ENCODE measurements at regions not wholly inside any gene's neighbourhood (a gene's known extent, or its start where the extent isn't known, plus 50 kb on each side); places are given as distances from the start of the nearest gene placed in this dataset.

DNA sequence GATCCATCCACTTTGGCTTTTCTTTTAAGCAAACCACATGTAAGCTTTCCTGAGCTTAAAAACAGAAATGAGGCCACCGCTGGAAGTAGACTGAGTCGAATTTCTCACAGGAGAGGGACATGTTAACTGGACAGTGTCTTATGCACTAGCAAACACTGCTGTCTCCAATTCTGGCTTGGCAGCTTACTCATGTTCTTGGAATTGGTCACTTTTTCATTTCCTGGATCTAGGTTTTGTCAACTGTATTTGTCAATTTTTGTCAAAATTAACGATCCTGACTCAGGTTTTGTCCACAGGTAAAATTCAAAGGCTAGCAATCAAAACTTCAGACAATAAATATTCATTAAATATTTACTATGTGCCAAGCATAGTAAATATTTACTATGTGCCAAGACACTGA, 601.5 kb downstream of the RNF144B start:
- CTCF ChIA-PET, result no interaction called here
- 78% methylated on average over 2 of the region's 3 CpGs; no CpG with 5 or more reads in 1 of the 2 experiments for WGBS, 2 experiments (ENCODE audit: extremely low coverage in 2 of 2, insufficient read length in 1 of 2)
- Histone ChIP-seq H3K79me1 (ENCODE audit: low read depth in 1 of 2, low read length in 2 of 2) (no peaks in the 10 kb centered on the region), H4K20me1 (ENCODE audit: insufficient read depth, low read length) (no peaks in the 10 kb centered on the region), H3K14ac (replicated peaks; ENCODE audit: low read depth, low read length) (no peak overlapping the region), H4K5ac (ENCODE audit: low read depth, low read length) (no peak overlapping the region), H3K4ac (ENCODE audit: low read depth, low read length) (no peak overlapping the region), H3K36me3 (ENCODE audit: control insufficient read depth, insufficient read depth, low read length) (no peaks in the 10 kb centered on the region), H2BK20ac (ENCODE audit: low read depth, low read length) (no peak overlapping the region), H4K8ac (ENCODE audit: low read depth in 2 of 2, low read length in 2 of 2) (no peak overlapping the region), H2AFZ (replicated peaks; ENCODE audit: low read length, poor library complexity) (no peak overlapping the region), H3K4me3 (ENCODE audit: insufficient read depth, low read depth, low read length) (no peak overlapping the region), H3K27me3 (ENCODE audit: control insufficient read depth, insufficient read depth, low read length) (no peaks in the 10 kb centered on the region), H3K27ac (ENCODE audit: insufficient read depth, low read length) (no peak overlapping the region), H3K4me2 (ENCODE audit: low read depth, low read length) (no peak overlapping the region), H2AK9ac (replicated peaks; ENCODE audit: low read depth, low read length, poor library complexity) (no peak overlapping the region), H3K18ac (ENCODE audit: low read depth, low read length) (no peak overlapping the region), H4K91ac (ENCODE audit: insufficient read depth, low read depth, low read length) (no peak overlapping the region), H3K56ac (ENCODE audit: extremely low read depth, insufficient read depth, low read length) (no peak overlapping the region), H3K9me1 (ENCODE audit: insufficient read depth, low read length) (no peaks in the 10 kb centered on the region), H3K4me1 (ENCODE audit: control insufficient read depth, insufficient read depth, low read length) (no peaks in the 10 kb centered on the region), H2AK5ac (ENCODE audit: low read depth, low read length) (no peak overlapping the region), H2BK120ac (ENCODE audit: low read depth, low read length) (no peak overlapping the region), H3K23ac (ENCODE audit: low read depth, low read length) (no peak overlapping the region), H3K9me3 (ENCODE audit: control insufficient read depth, insufficient read depth, low read length) (no peaks in the 10 kb centered on the region), H2BK15ac (ENCODE audit: low read depth, low read length) (no peak overlapping the region), H3K9ac (ENCODE audit: low read depth, low read length) (no peak overlapping the region), H2BK5ac (ENCODE audit: low read depth, low read length, poor library complexity, severe bottlenecking) (no peak overlapping the region)
- POLR2A ChIA-PET (ENCODE audit: unreplicated experiment), result no interaction called here
- intact Hi-C loops (cut with micrococcal nuclease) (no loop called here), in situ Hi-C loops (cut with MboI; ENCODE audit: low sequenced_read_pairs) (loop anchor here (25.0 kb wide), 1 partner anchor 874 kb away; no protein-coding TSS in a partner anchor), dilution Hi-C loops (cut with HindIII; ENCODE audit: low sequenced_read_pairs, unreplicated experiment) (no loop called here)
- no peak for ATAC-seq (ENCODE audit: low read depth)
- DNase-seq, result no peak
- BruUV-seq (replicated peaks), result no TSS peak
- no peak for TF ChIP-seq RCOR1 (IDR thresholded peaks at IDR 0.05; ENCODE audit: insufficient replicate concordance, low read length)
- no peak for TF ChIP-seq BHLHE40 (IDR thresholded peaks at IDR 0.05; ENCODE audit: low read depth, low read length)
- TF ChIP-seq MAFK (IDR thresholded peaks at IDR 0.05; ENCODE audit: low read depth, low read length), result no peak
- TF ChIP-seq RAD21 (IDR thresholded peaks at IDR 0.05; ENCODE audit: low read length), result no peak
- no peak for TF ChIP-seq FOS (IDR thresholded peaks at IDR 0.05; ENCODE audit: low read depth, low read length)
- no peak for TF ChIP-seq NFE2L2 (IDR thresholded peaks at IDR 0.05; ENCODE audit: low read depth, low read length)

All from IMR-90 (cell line).